HCT116 (cell line): ENCODE measurements at regions not wholly inside any gene's neighbourhood (a gene's known extent, or its start where the extent isn't known, plus 50 kb on each side); places are given as distances from the start of the nearest gene placed in this dataset.

ENCODE experiments used
- ATAC-seq: fragments of 200-7000 bp; cut with Tn5 transposase; 2 replicates; pipeline ENCODE4 v1.9.1; 2020; ENCODE audit warnings: mild to moderate bottlenecking, moderate library complexity
- BruUV-seq: library from RNA; stranded (reverse); fragments of 400-500 nt; replicated peaks from 2 replicates; lab custom pipeline; 2021; lab: Mats Ljungman, UMichigan
- CTCF ChIA-PET: fragments of 300-600 bp; sonication (Branson Sonifier 250); formaldehyde crosslinking; loops from one replicate; lab custom pipeline; 2021; ENCODE audit warnings: antibody characterized with exemption; lab: Charles Lee
- POLR2A ChIA-PET: fragments of 300-600, 350-600 bp; sonication (Branson Sonifier 250); formaldehyde crosslinking; loops from one replicate; lab custom pipeline; 2021; ENCODE audit warnings: antibody characterized with exemption; lab: Charles Lee
- RAD21 ChIA-PET, 2 experiments: fragments of 300-600 bp; sonication (Branson Sonifier 250); formaldehyde crosslinking; loops; one replicate each; lab custom pipeline; 2023; ENCODE audit warnings: low total read pairs in 2 of 2; ENCODE audit not compliant: uncharacterized antibody in 2 of 2, unreplicated experiment in 2 of 2, low non-redundant PET in 1 of 2; lab: Charles Lee
- DNase-seq: peaks from one replicate; pipeline ENCODE4 v3.0.0-alpha.2; 2010; ENCODE audit warnings: low read depth, low spot score
- H2AFZ ChIP-seq: fragments of 200-600 bp; shearing (Covaris generic), sonication (generic); 2 replicates; pipeline ENCODE4 v1.6.1; 2017; ENCODE audit warnings: low read depth, mixed run types, mixed read lengths, antibody characterized with exemption, low read length; ENCODE audit not compliant: poor library complexity, severe bottlenecking
- H3K27ac ChIP-seq: 2 replicates; pipeline ENCODE4 v1.5.1; 2012; ENCODE audit warnings: low read depth, low read length
- H3K27me3 ChIP-seq: fragments of 200-600 bp; sonication (generic); 2 replicates; pipeline ENCODE4 v1.6.1; 2016; ENCODE audit warnings: mixed run types, low read length, mixed read lengths; ENCODE audit not compliant: insufficient read depth
- H3K36me3 ChIP-seq, 2 experiments: fragments of 200-500 bp in 1 of 2; fragments of 200-600 bp in 1 of 2; sonication (Bioruptor generic) in 1 of 2; sonication (generic) in 1 of 2; 2 replicates each; pipeline versions ENCODE4 v1.5.1 to v1.6.1; 2014 to 2016; ENCODE audit warnings: low read length in 2 of 2, inconsistent platforms in 1 of 2, mixed read lengths in 1 of 2, mixed run types in 1 of 2; ENCODE audit not compliant: insufficient read depth in 2 of 2, control insufficient read depth in 1 of 2
- H3K4me1 ChIP-seq, 2 experiments: fragments of 200-600 bp in 1 of 2; sonication (generic) in 1 of 2; 2 replicates each; pipeline versions ENCODE4 v1.5.1 to v1.6.1; 2012 to 2017; ENCODE audit warnings: low read length in 2 of 2, inconsistent platforms in 1 of 2, mild to moderate bottlenecking in 1 of 2, mixed read lengths in 1 of 2, mixed run types in 1 of 2, moderate library complexity in 1 of 2; ENCODE audit not compliant: insufficient read depth in 2 of 2, control insufficient read depth in 1 of 2
- H3K4me2 ChIP-seq: fragments of 200-600 bp; sonication (generic); 2 replicates; pipeline ENCODE4 v1.6.1; 2017; ENCODE audit warnings: mixed run types, low read length, mixed read lengths
- H3K4me3 ChIP-seq, 2 experiments: fragments of 200-600 bp in 1 of 2; sonication (generic) in 1 of 2; replicated peaks in 1 of 2; 2 replicates each; pipeline ENCODE4 v1.5.1; 2011 to 2016; ENCODE audit warnings: low read length in 2 of 2, control low read depth in 1 of 2, low read depth in 1 of 2, mild to moderate bottlenecking in 1 of 2, mixed read lengths in 1 of 2, mixed run types in 1 of 2
- H3K79me2 ChIP-seq: fragments of 200-600 bp; sonication (generic); 2 replicates; pipeline ENCODE4 v1.6.1; 2017; ENCODE audit warnings: mild to moderate bottlenecking, mixed run types, low read length, moderate library complexity, mixed read lengths; ENCODE audit not compliant: insufficient read depth
- H3K9ac ChIP-seq: fragments of 200-600 bp; sonication (generic); 2 replicates; pipeline ENCODE4 v1.6.1; 2016; ENCODE audit warnings: low read length, mixed read lengths
- H3K9me2 ChIP-seq: fragments of 200-600 bp; sonication (generic), shearing (Covaris generic); 2 replicates; pipeline ENCODE4 v1.6.1; 2017; ENCODE audit warnings: mixed run types, mild to moderate bottlenecking, moderate library complexity; ENCODE audit not compliant: insufficient read depth
- H3K9me3 ChIP-seq, 2 experiments: fragments of 200-500 bp in 1 of 2; fragments of 200-600 bp in 1 of 2; sonication (Bioruptor generic) in 1 of 2; sonication (generic) in 1 of 2; 2 replicates each; pipeline ENCODE4 v1.6.1; 2014 to 2017; ENCODE audit warnings: low read length in 2 of 2, mixed read lengths in 2 of 2, inconsistent platforms in 1 of 2, low read depth in 1 of 2, mild to moderate bottlenecking in 1 of 2, mixed run types in 1 of 2, moderate library complexity in 1 of 2; ENCODE audit not compliant: control insufficient read depth in 1 of 2, insufficient read depth in 1 of 2
- H4K20me1 ChIP-seq: fragments of 200-600 bp; sonication (generic), shearing (Covaris generic); 2 replicates; pipeline ENCODE4 v1.6.1; 2017; ENCODE audit warnings: mixed run types, mild to moderate bottlenecking, moderate library complexity; ENCODE audit not compliant: insufficient read depth
- CBX3 ChIP-seq: IDR thresholded peaks from 2 replicates; pipeline ENCODE4 v1.6.1; 2012; ENCODE audit warnings: low read depth
- EZH2 ChIP-seq: fragments of 200-600 bp; sonication (generic); IDR thresholded peaks from 2 replicates; pipeline ENCODE4 v1.6.1; 2017; ENCODE audit warnings: antibody characterized with exemption, mixed run types
- RAD21 ChIP-seq: IDR thresholded peaks from 2 replicates; pipeline ENCODE4 v1.6.1; 2012; ENCODE audit warnings: low read depth, mild to moderate bottlenecking
- SIN3A ChIP-seq: IDR thresholded peaks from 2 replicates; pipeline ENCODE4 v1.6.1; 2012; ENCODE audit warnings: low read depth
- ZNF274 ChIP-seq: fragments of 200-500 bp; sonication (Bioruptor generic); IDR thresholded peaks from 2 replicates; pipeline ENCODE4 v1.6.1; 2014; ENCODE audit warnings: mild to moderate bottlenecking, low read depth, low read length, inconsistent platforms
- intact Hi-C: fragments of 100-400 bp; cut with micrococcal nuclease; formaldehyde crosslinking; loops from 2 replicates; pipeline ENCODE4 v1.10.0; 2022
- TF ChIP-seq, protein P1 (sequence below), 3 experiments: fragments of 200-600 bp in 1 of 3; sonication (generic) in 1 of 3; IDR thresholded peaks in 2 of 3; conservative IDR thresholded peaks in 1 of 3; 2 replicates each; pipeline ENCODE4 v1.5.1; 2012 to 2017; ENCODE audit warnings: low read depth in 2 of 3, low read length in 2 of 3, antibody characterized with exemption in 1 of 3, borderline replicate concordance in 1 of 3, control low read depth in 1 of 3, mild to moderate bottlenecking in 1 of 3, mixed read lengths in 1 of 3, mixed run types in 1 of 3, moderate library complexity in 1 of 3; ENCODE audit not compliant: insufficient read depth in 1 of 3

DNA sequence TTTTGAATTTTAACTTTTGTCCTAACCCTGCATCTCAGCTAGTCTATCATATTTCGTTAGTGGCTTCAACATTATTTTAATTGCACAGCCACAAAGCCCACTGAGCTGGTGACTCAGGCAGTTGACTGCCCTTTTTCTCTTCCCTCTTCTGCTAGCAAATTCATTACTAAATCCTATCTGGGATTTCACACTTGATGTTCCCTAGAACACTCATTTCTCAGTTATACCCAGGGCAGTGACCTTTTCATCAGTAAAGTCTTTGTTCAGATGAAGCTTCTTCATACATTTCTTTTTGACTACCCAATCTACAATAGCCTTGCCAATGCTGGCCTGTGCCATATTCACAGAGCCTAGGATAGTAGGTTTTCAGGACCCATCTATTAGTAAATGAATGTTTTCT is 107.0 kb downstream of the ATXN7L3B start:
- no peak overlapping the region for H2AFZ ChIP-seq
- intact Hi-C loops = loop anchor here (5.0 to 10.0 kb wide), 2 partner anchors 230 to 707 kb away; no protein-coding TSS in a partner anchor
- TF ChIP-seq EZH2 (no peak), ZNF274 (no peak), CBX3 (no peak), RAD21 (no peak)
- H3K4me2 ChIP-seq = no peak overlapping the region
- H3K27me3 ChIP-seq = no peaks in the 10 kb centered on the region
- ChIA-PET RAD21 (no interaction called here), CTCF (no interaction called here), POLR2A (no interaction called here)
- no peak for DNase-seq
- no peaks in the 10 kb centered on the region for H3K9me2 ChIP-seq
- H3K4me1 ChIP-seq = no peaks in the 10 kb centered on the region
- no peaks in the 10 kb centered on the region for H4K20me1 ChIP-seq
- no TSS peak for BruUV-seq
- no peak for ATAC-seq
- no peak overlapping the region for H3K4me3 ChIP-seq
- H3K9me3 ChIP-seq = no peaks in the 10 kb centered on the region
- no peak overlapping the region for H3K9ac ChIP-seq
- no peak overlapping the region for H3K27ac ChIP-seq
- no peaks in the 10 kb centered on the region for H3K79me2 ChIP-seq
- H3K36me3 ChIP-seq = no peaks in the 10 kb centered on the region

DNA sequence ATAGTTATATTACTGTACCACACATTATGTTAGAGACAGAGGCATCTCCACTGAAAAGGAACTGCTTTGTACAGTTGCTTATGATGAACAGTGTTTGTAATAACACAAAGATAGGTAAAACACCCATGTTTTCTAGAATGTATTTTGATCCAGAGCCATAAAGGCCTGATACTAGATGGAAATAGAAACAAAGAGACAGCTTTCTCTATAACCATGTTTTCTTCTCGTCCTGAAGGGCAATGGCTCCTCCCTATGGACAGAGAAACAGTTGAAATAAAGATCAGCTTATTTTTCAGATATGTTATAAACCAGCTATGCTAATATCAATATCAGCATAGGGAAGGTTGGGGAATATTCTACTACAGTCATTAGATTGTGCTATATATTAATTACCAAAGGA is 109.2 kb downstream of the ATXN7L3B start:
- intact Hi-C loops = loop anchor here (5.0 to 10.0 kb wide), 2 partner anchors 232 to 710 kb away; no protein-coding TSS in a partner anchor

More for the DNA sequence above, 109.2 kb downstream of the ATXN7L3B start:
- Histone ChIP-seq H3K36me3 (no peaks in the 10 kb centered on the region), H3K4me1 (no peaks in the 10 kb centered on the region), H3K4me2 (no peak overlapping the region; the same call in 1 of the 2 replicates), H2AFZ (peak overlapping the region; percentile 93), H4K20me1 (no peaks in the 10 kb centered on the region), H3K27me3 (no peaks in the 10 kb centered on the region), H3K27ac (no peak overlapping the region), H3K9me2 (no peaks in the 10 kb centered on the region), H3K9me3 (no peaks in the 10 kb centered on the region), H3K4me3 (no peak overlapping the region), H3K79me2 (no peaks in the 10 kb centered on the region), H3K9ac (no peak overlapping the region)
- TF ChIP-seq, protein P1, sequence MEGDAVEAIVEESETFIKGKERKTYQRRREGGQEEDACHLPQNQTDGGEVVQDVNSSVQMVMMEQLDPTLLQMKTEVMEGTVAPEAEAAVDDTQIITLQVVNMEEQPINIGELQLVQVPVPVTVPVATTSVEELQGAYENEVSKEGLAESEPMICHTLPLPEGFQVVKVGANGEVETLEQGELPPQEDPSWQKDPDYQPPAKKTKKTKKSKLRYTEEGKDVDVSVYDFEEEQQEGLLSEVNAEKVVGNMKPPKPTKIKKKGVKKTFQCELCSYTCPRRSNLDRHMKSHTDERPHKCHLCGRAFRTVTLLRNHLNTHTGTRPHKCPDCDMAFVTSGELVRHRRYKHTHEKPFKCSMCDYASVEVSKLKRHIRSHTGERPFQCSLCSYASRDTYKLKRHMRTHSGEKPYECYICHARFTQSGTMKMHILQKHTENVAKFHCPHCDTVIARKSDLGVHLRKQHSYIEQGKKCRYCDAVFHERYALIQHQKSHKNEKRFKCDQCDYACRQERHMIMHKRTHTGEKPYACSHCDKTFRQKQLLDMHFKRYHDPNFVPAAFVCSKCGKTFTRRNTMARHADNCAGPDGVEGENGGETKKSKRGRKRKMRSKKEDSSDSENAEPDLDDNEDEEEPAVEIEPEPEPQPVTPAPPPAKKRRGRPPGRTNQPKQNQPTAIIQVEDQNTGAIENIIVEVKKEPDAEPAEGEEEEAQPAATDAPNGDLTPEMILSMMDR (IDR thresholded peaks at IDR 0.05 in 2 of 3, conservative IDR thresholded peaks at IDR 0.05 in 1 of 3; ENCODE audit: borderline replicate concordance in 1 of 3, insufficient read depth in 1 of 3, low read depth in 2 of 3, low read length in 2 of 3) = peak; percentile 30 to 57 (median 49); a peak in 4 of 6 replicates
- TF ChIP-seq RAD21 (peak; percentile 79), SIN3A (no peak)
- no TSS peak for BruUV-seq
- POLR2A ChIA-PET = no interaction called here
- CTCF ChIA-PET = interaction anchor here (0.7 to 2.8 kb wide), 11 partner anchors 9 to 775 kb away, joined by 3 to 17 read pairs (median 4); no protein-coding TSS in a partner anchor
- DNase-seq (peak; percentile 37), ATAC-seq (peak; percentile 64)
- RAD21 ChIA-PET = no interaction called here
